Neural cell (in vitro differentiated cells): ENCODE measurements at regions not wholly inside any gene's neighbourhood (a gene's known extent, or its start where the extent isn't known, plus 50 kb on each side); places are given as distances from the start of the nearest gene placed in this dataset.

Experiments
- H2AFZ ChIP-seq: fragments of 200-600, 300-800 bp; sonication (generic), shearing (Covaris generic); 2 replicates; pipeline ENCODE4 v1.6.0; 2014; ENCODE audit warnings: low read depth, mild to moderate bottlenecking, antibody characterized with exemption, low read length, moderate library complexity
- H3F3A ChIP-seq: fragments of 200-600 bp; shearing (Covaris generic); 2 replicates; pipeline ENCODE4 v1.6.1; 2016; ENCODE audit warnings: mild to moderate bottlenecking, moderate library complexity, mixed read lengths, antibody characterized with exemption, low read length; ENCODE audit not compliant: insufficient read depth, poor library complexity, severe bottlenecking
- H3K27ac ChIP-seq: fragments of 200-600, 300-800 bp; sonication (generic), shearing (Covaris generic); 2 replicates; pipeline ENCODE4 v1.5.1; 2014; ENCODE audit warnings: mild to moderate bottlenecking, low read length, moderate library complexity
- H3K27me3 ChIP-seq: fragments of 300-800, 200-600 bp; sonication (generic), shearing (Covaris generic); 2 replicates; pipeline ENCODE4 v1.6.0; 2014; ENCODE audit warnings: mild to moderate bottlenecking, low read depth, low read length, moderate library complexity; ENCODE audit not compliant: insufficient read depth
- H3K36me3 ChIP-seq: fragments of 300-800, 200-600 bp; sonication (generic), shearing (Covaris generic); 2 replicates; pipeline ENCODE4 v1.5.1; 2014; ENCODE audit warnings: mild to moderate bottlenecking, antibody characterized with exemption, low read length, moderate library complexity; ENCODE audit not compliant: insufficient read depth
- H3K4me2 ChIP-seq: fragments of 300-800, 200-600 bp; sonication (generic), shearing (Covaris generic); 2 replicates; pipeline ENCODE4 v1.6.0; 2014; ENCODE audit warnings: mild to moderate bottlenecking, low read length
- H3K4me3 ChIP-seq: fragments of 300-800, 200-600 bp; sonication (generic), shearing (Covaris generic); 2 replicates; pipeline ENCODE4 v1.5.1; 2014; ENCODE audit warnings: mild to moderate bottlenecking, low read length, moderate library complexity
- H3K79me2 ChIP-seq: fragments of 200-600 bp; shearing (Covaris generic); replicated peaks from 2 replicates; pipeline ENCODE4 v1.6.0; 2014; ENCODE audit warnings: mild to moderate bottlenecking, low read length, moderate library complexity; ENCODE audit not compliant: insufficient read depth
- H3K9ac ChIP-seq: fragments of 300-800, 200-600 bp; sonication (generic), shearing (Covaris generic); 2 replicates; pipeline ENCODE4 v1.6.1; 2016; ENCODE audit warnings: mild to moderate bottlenecking, low read length, mixed read lengths
- H3K9me2 ChIP-seq: fragments of 200-600 bp; shearing (Covaris generic); 2 replicates; pipeline ENCODE4 v1.6.1; 2016; ENCODE audit warnings: mild to moderate bottlenecking, low read length, mixed read lengths; ENCODE audit not compliant: insufficient read depth
- H3K9me3 ChIP-seq: fragments of 200-600, 300-800 bp; sonication (generic), shearing (Covaris generic); 2 replicates; pipeline ENCODE4 v1.6.1; 2016; ENCODE audit warnings: mild to moderate bottlenecking, mixed run types, low read length, moderate library complexity, mixed read lengths
- H4K20me1 ChIP-seq: fragments of 200-600 bp; shearing (Covaris generic); 2 replicates; pipeline ENCODE4 v1.6.1; 2016; ENCODE audit warnings: mild to moderate bottlenecking, mixed run types; ENCODE audit not compliant: insufficient read depth
- EP300 ChIP-seq: fragments of 450-650 bp; conservative IDR thresholded peaks from 2 replicates; pipeline ENCODE4 v1.6.1; 2014; ENCODE audit warnings: antibody characterized with exemption, mild to moderate bottlenecking, moderate library complexity; ENCODE audit not compliant: poor library complexity, severe bottlenecking
- EZH2 ChIP-seq: fragments of 200-600, 300-800 bp; shearing (Covaris generic), sonication (generic); IDR thresholded peaks from 2 replicates; pipeline ENCODE4 v1.6.1; 2014; ENCODE audit warnings: antibody characterized with exemption, low read length, borderline replicate concordance, mild to moderate bottlenecking; ENCODE audit not compliant: insufficient read depth, poor library complexity, severe bottlenecking
- MXI1 ChIP-seq: fragments of 450-650 bp; conservative IDR thresholded peaks from 2 replicates; pipeline ENCODE4 v1.6.1; 2014; ENCODE audit warnings: antibody characterized with exemption, mild to moderate bottlenecking; ENCODE audit not compliant: poor library complexity, severe bottlenecking
- POLR2AphosphoS5 ChIP-seq: IDR thresholded peaks from 2 replicates; pipeline ENCODE4 v1.6.1; 2012
- RAD21 ChIP-seq: fragments of 450-650 bp; conservative IDR thresholded peaks from 2 replicates; pipeline ENCODE4 v1.6.1; 2014; ENCODE audit warnings: antibody characterized with exemption, mild to moderate bottlenecking, moderate library complexity
- REST ChIP-seq: IDR thresholded peaks from 2 replicates; pipeline ENCODE4 v1.6.1; 2012; ENCODE audit warnings: borderline replicate concordance
- SMC3 ChIP-seq: fragments of 450-650 bp; conservative IDR thresholded peaks from 2 replicates; pipeline ENCODE4 v1.6.1; 2014; ENCODE audit warnings: antibody characterized with exemption, mild to moderate bottlenecking, moderate library complexity; ENCODE audit not compliant: poor library complexity
- TAF1 ChIP-seq: IDR thresholded peaks from 2 replicates; pipeline ENCODE4 v1.6.1; 2012; ENCODE audit warnings: low read depth
- TF ChIP-seq, protein P1 (sequence below): fragments of 450-650 bp; IDR thresholded peaks from 2 replicates; pipeline ENCODE4 v1.5.1; 2014; ENCODE audit warnings: antibody characterized with exemption, mild to moderate bottlenecking, moderate library complexity; ENCODE audit not compliant: poor library complexity, severe bottlenecking

DNA sequence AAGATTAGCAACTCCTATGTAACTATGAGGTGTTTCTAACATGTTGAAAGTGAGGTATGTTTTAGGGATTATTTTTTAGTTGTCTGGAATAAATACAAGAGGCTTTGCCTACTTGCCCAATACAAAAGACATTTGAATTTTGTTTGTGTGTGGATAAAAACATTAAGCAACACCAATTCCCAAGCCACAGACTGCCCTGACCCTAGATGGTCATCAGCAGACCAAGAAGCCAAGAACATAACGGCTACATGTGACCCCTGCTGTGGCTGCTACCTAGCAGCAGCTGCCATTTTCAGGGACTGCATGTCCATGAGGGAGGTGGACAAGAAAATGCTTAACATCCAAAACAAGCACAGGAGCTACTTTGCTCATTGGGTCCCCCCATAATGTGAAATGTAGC is 70.5 kb upstream of the QRFPR start:
- no peaks in the 10 kb centered on the region for H4K20me1 ChIP-seq
- H2AFZ ChIP-seq = no peak overlapping the region
- TF ChIP-seq TAF1 (no peak), RAD21 (no peak), POLR2AphosphoS5 (no peak), REST (no peak), MXI1 (no peak), SMC3 (no peak), EP300 (no peak), EZH2 (no peak)
- TF ChIP-seq, protein P1, sequence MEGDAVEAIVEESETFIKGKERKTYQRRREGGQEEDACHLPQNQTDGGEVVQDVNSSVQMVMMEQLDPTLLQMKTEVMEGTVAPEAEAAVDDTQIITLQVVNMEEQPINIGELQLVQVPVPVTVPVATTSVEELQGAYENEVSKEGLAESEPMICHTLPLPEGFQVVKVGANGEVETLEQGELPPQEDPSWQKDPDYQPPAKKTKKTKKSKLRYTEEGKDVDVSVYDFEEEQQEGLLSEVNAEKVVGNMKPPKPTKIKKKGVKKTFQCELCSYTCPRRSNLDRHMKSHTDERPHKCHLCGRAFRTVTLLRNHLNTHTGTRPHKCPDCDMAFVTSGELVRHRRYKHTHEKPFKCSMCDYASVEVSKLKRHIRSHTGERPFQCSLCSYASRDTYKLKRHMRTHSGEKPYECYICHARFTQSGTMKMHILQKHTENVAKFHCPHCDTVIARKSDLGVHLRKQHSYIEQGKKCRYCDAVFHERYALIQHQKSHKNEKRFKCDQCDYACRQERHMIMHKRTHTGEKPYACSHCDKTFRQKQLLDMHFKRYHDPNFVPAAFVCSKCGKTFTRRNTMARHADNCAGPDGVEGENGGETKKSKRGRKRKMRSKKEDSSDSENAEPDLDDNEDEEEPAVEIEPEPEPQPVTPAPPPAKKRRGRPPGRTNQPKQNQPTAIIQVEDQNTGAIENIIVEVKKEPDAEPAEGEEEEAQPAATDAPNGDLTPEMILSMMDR = no peak

DNA sequence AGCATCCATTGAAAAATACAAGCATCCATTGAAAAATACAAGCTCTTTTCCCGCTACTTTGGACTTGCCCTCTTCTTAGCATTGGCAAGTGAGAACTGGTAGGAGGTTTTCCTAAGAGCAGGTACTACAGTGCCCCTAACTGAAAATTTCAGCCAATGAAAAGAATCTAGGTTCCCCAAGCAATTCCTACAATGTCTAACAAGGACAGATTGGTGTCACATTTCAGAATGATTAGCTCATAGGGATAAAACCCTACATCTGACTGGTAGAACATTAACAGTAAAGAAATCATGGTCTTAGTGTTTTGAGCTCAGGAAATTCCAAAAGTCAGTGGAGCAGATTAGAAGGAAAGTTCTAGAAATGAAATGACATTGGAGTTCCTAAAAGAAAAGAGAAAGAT is 68.6 kb upstream of the QRFPR start:
- no peak overlapping the region for H3K4me3 ChIP-seq
- no peak overlapping the region for H3K4me2 ChIP-seq
- H3K9me2 ChIP-seq = no peaks in the 10 kb centered on the region
- H3K79me2 ChIP-seq = no peaks in the 10 kb centered on the region
- TF ChIP-seq REST (no peak), EP300 (no peak), TAF1 (no peak), RAD21 (no peak), SMC3 (no peak), POLR2AphosphoS5 (no peak), MXI1 (no peak)
- TF ChIP-seq, protein P1 = no peak
- H3K27ac ChIP-seq = no peak overlapping the region
- H2AFZ ChIP-seq = no peak overlapping the region
- H3K27me3 ChIP-seq = no peaks in the 10 kb centered on the region
- no peaks in the 10 kb centered on the region for H3F3A ChIP-seq
- no peak overlapping the region for H3K9ac ChIP-seq
- no peaks in the 10 kb centered on the region for H3K9me3 ChIP-seq
- H3K36me3 ChIP-seq = no peaks in the 10 kb centered on the region
- H4K20me1 ChIP-seq = no peaks in the 10 kb centered on the region

More for the DNA sequence above, 70.5 kb upstream of the QRFPR start:
- H3F3A ChIP-seq = no peaks in the 10 kb centered on the region
- no peaks in the 10 kb centered on the region for H3K9me3 ChIP-seq
- no peaks in the 10 kb centered on the region for H3K79me2 ChIP-seq
- H3K27me3 ChIP-seq = no peaks in the 10 kb centered on the region
- H3K36me3 ChIP-seq = no peaks in the 10 kb centered on the region
- H3K4me2 ChIP-seq = no peak overlapping the region
- H3K9me2 ChIP-seq = no peaks in the 10 kb centered on the region
- H3K27ac ChIP-seq = no peak overlapping the region
- H3K4me3 ChIP-seq = no peak overlapping the region
- no peak overlapping the region for H3K9ac ChIP-seq
